PC-3 (cell line): ENCODE measurements at regions not wholly inside any gene's neighbourhood (a gene's known extent, or its start where the extent isn't known, plus 50 kb on each side); places are given as distances from the start of the nearest gene placed in this dataset.

Experiments used
- ATAC-seq: fragments of 200-7000 bp; cut with Tn5 transposase; 2 replicates; pipeline ENCODE4 v1.9.1; 2020; ENCODE audit warnings: mild to moderate bottlenecking, moderate library complexity
- BruUV-seq: library from RNA; stranded (reverse); fragments of 400-500 nt; replicated peaks from 2 replicates; lab custom pipeline; 2021; lab: Mats Ljungman, UMichigan
- CTCF ChIA-PET: fragments of 300-600 bp; sonication (Branson Sonifier 250); formaldehyde crosslinking; loops from one replicate; lab custom pipeline; 2022; ENCODE audit warnings: antibody characterized with exemption; lab: Charles Lee
- POLR2A ChIA-PET: fragments of 300-600 bp; sonication (Branson Sonifier 250); formaldehyde crosslinking; loops from one replicate; lab custom pipeline; 2022; ENCODE audit warnings: antibody characterized with exemption; ENCODE audit not compliant: unreplicated experiment; lab: Charles Lee
- DNase-seq: peaks from one replicate; pipeline ENCODE4 v3.0.0-alpha.2; 2015
- H2AFZ ChIP-seq: fragments of 300-600 bp; sonication (generic); 2 replicates; pipeline ENCODE4 v1.6.0; 2016; ENCODE audit warnings: antibody characterized with exemption, low read length
- H3F3A ChIP-seq: fragments of 300-600 bp; sonication (generic); one replicate; pipeline ENCODE4 v1.6.0; 2017; ENCODE audit warnings: antibody characterized with exemption, low read length, control low read depth, mild to moderate bottlenecking; ENCODE audit not compliant: unreplicated experiment
- H3K27ac ChIP-seq: fragments of 300-600 bp; sonication (generic); 2 replicates; pipeline ENCODE4 v1.5.1; 2016; ENCODE audit warnings: mild to moderate bottlenecking, low read length
- H3K27me3 ChIP-seq: fragments of 300-600 bp; sonication (generic); 2 replicates; pipeline ENCODE4 v1.6.1; 2016; ENCODE audit warnings: low read length, mixed read lengths
- H3K36me3 ChIP-seq: fragments of 300-600 bp; sonication (generic); 2 replicates; pipeline ENCODE4 v1.6.1; 2016; ENCODE audit warnings: low read depth, mixed run types, low read length, mixed read lengths
- H3K4me1 ChIP-seq: fragments of 300-600 bp; sonication (generic); 2 replicates; pipeline ENCODE4 v1.5.1; 2016; ENCODE audit warnings: low read length; ENCODE audit not compliant: insufficient read depth
- H3K4me2 ChIP-seq: fragments of 300-600 bp; sonication (generic); 2 replicates; pipeline ENCODE4 v1.6.0; 2016; ENCODE audit warnings: low read length
- H3K4me3 ChIP-seq: fragments of 300-600 bp; sonication (generic); 2 replicates; pipeline ENCODE4 v1.5.1; 2016; ENCODE audit warnings: mild to moderate bottlenecking, low read length, mixed read lengths
- H3K79me2 ChIP-seq: fragments of 300-600 bp; sonication (generic); 2 replicates; pipeline ENCODE4 v1.6.1; 2017; ENCODE audit warnings: low read length, mixed read lengths
- H3K9ac ChIP-seq: fragments of 300-600 bp; sonication (generic); 2 replicates; pipeline ENCODE4 v1.6.0; 2016; ENCODE audit warnings: mild to moderate bottlenecking, low read length
- H3K9me2 ChIP-seq: fragments of 300-600 bp; sonication (generic); replicated peaks from 2 replicates; pipeline ENCODE4 v1.6.1; 2016; ENCODE audit warnings: mixed run types, low read length, mixed read lengths
- H3K9me3 ChIP-seq: fragments of 300-600 bp; sonication (generic); 2 replicates; pipeline ENCODE4 v1.6.1; 2016; ENCODE audit warnings: low read length, mixed read lengths
- H4K20me1 ChIP-seq: fragments of 300-600 bp; sonication (generic); 2 replicates; pipeline ENCODE4 v1.6.1; 2016; ENCODE audit warnings: low read length, mixed read lengths
- EZH2 ChIP-seq: fragments of 300-600 bp; sonication (generic); IDR thresholded peaks from one replicate; pipeline ENCODE4 v1.6.1; 2017; ENCODE audit warnings: antibody characterized with exemption, mild to moderate bottlenecking, low read length; ENCODE audit not compliant: unreplicated experiment
- EZH2phosphoT487 ChIP-seq: fragments of 300-600 bp; sonication (generic); IDR thresholded peaks from 2 replicates; pipeline ENCODE4 v1.6.1; 2018; ENCODE audit warnings: mild to moderate bottlenecking, antibody characterized with exemption, low read length, borderline replicate concordance
- intact Hi-C: fragments of 100-400 bp; cut with micrococcal nuclease; formaldehyde crosslinking; loops from 2 replicates; pipeline ENCODE4 v1.9.0; 2023
- TF ChIP-seq, protein P1 (sequence below): fragments of 300-600 bp; sonication (generic); conservative IDR thresholded peaks from 2 replicates; pipeline ENCODE4 v1.5.1; 2017; ENCODE audit warnings: antibody characterized with exemption, low read depth, mild to moderate bottlenecking, low read length

DNA sequence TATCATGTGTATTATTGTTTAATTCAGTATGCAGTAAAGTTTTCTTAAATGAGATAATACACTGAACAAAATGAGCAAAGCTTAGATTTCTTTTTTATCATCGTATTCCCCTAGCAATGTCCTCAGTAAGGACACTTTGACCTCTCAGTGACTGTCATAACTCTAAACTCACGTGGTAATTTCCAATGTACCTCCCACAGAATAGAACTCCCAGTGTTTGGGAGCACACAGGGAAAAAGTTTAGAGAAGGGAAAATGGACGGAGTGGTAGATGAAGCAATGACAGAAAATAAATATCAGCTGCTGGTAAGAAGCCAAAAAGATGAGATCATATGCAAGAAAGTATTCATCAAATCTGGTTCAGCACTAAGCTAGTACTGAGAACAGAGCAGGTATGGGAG, 758.6 kb upstream of the KCND2 start:
- TF ChIP-seq EZH2, result no peak
- TF ChIP-seq, protein P1, sequence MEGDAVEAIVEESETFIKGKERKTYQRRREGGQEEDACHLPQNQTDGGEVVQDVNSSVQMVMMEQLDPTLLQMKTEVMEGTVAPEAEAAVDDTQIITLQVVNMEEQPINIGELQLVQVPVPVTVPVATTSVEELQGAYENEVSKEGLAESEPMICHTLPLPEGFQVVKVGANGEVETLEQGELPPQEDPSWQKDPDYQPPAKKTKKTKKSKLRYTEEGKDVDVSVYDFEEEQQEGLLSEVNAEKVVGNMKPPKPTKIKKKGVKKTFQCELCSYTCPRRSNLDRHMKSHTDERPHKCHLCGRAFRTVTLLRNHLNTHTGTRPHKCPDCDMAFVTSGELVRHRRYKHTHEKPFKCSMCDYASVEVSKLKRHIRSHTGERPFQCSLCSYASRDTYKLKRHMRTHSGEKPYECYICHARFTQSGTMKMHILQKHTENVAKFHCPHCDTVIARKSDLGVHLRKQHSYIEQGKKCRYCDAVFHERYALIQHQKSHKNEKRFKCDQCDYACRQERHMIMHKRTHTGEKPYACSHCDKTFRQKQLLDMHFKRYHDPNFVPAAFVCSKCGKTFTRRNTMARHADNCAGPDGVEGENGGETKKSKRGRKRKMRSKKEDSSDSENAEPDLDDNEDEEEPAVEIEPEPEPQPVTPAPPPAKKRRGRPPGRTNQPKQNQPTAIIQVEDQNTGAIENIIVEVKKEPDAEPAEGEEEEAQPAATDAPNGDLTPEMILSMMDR, result no peak
- TF ChIP-seq EZH2phosphoT487, result no peak
- ATAC-seq, result no peak; the same call in 1 of the 2 replicates
- Histone ChIP-seq H3F3A (no peaks in the 10 kb centered on the region), H3K4me2 (no peak overlapping the region), H3K27ac (no peak overlapping the region), H3K4me3 (no peak overlapping the region), H2AFZ (no peak overlapping the region), H3K79me2 (no peaks in the 10 kb centered on the region), H3K27me3 (no peaks in the 10 kb centered on the region), H3K9me3 (no peaks in the 10 kb centered on the region), H3K4me1 (peaks cover 7% of the 10 kb centered on the region; the same call in 1 of the 2 replicates), H3K9ac (no peak overlapping the region), H3K9me2 (no peaks in the 10 kb centered on the region), H3K36me3 (no peaks in the 10 kb centered on the region), H4K20me1 (no peaks in the 10 kb centered on the region)
- no TSS peak for BruUV-seq
- DNase-seq, result peak; percentile 39
- intact Hi-C loops, result no loop called here
- CTCF ChIA-PET, result no interaction called here
- POLR2A ChIA-PET, result interaction anchor here (0.5 kb wide), 1 partner anchor 739 kb away, joined by 4 read pairs; no protein-coding TSS in a partner anchor

DNA sequence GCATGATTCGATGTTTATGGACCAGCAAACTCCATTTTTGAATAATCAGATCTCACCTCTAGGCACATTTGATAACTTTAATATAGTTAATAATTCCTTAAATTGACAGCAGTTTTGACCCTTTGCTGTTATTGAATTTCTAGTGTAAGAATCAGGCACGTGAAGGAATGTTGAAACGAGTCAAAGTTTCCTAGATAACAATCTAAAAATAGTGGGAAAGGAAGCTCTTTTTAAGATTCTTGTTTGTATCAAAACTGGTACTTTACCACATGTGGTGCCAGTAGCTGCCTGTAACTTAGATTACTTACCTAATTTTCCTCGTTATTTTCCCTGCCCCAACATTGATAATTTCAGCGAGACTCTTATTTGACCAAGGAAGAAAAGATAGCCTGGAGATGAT, 757.8 kb upstream of the KCND2 start:
- no peak for DNase-seq
- Histone ChIP-seq H3K4me1 (peaks cover 7% of the 10 kb centered on the region; the same call in 1 of the 2 replicates), H2AFZ (no peak overlapping the region), H3F3A (no peaks in the 10 kb centered on the region), H3K9me2 (no peaks in the 10 kb centered on the region), H3K27ac (no peak overlapping the region), H3K27me3 (no peaks in the 10 kb centered on the region), H3K4me3 (no peak overlapping the region), H3K79me2 (no peaks in the 10 kb centered on the region), H3K36me3 (no peaks in the 10 kb centered on the region), H4K20me1 (no peaks in the 10 kb centered on the region), H3K9me3 (no peaks in the 10 kb centered on the region), H3K4me2 (no peak overlapping the region), H3K9ac (no peak overlapping the region)
- ChIA-PET POLR2A (no interaction called here), CTCF (no interaction called here)
- intact Hi-C loops, result no loop called here
- no peak for ATAC-seq
- TF ChIP-seq, protein P1, result no peak
- TF ChIP-seq EZH2, result no peak
- TF ChIP-seq EZH2phosphoT487, result no peak
- no TSS peak for BruUV-seq

DNA sequence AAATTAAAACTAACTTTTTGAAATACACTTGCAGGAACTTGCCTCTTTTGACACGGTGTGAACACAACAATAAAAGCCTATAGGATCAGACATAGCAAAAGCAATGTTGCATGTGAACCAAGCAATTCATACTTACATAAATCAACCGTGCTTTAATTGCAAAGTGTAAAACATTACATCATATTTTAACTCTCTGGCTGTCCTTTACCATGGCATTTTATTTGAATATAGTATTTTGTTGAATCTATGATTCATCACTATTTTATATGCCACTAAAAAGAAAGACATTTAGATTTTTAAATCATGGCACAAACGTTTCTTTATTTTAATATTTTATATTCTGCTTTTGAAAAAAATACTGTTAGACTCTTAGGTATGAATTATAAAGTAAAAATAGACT, 757.0 kb upstream of the KCND2 start:
- BruUV-seq, result no TSS peak
- ChIA-PET CTCF (no interaction called here), POLR2A (no interaction called here)
- TF ChIP-seq EZH2, result no peak
- TF ChIP-seq EZH2phosphoT487, result no peak
- TF ChIP-seq, protein P1, result no peak
- intact Hi-C loops, result loop anchor here (1.0 kb wide), 1 partner anchor 29 kb away; no protein-coding TSS in a partner anchor
- ATAC-seq (peak; percentile 91), DNase-seq (peak; percentile 25)
- H3K9me3 ChIP-seq, result no peaks in the 10 kb centered on the region
- peaks cover 7% of the 10 kb centered on the region; the same call in 1 of the 2 replicates for H3K4me1 ChIP-seq
- H3F3A ChIP-seq, result no peaks in the 10 kb centered on the region
- H3K27me3 ChIP-seq, result no peaks in the 10 kb centered on the region
- no peaks in the 10 kb centered on the region for H3K79me2 ChIP-seq
- H3K9me2 ChIP-seq, result no peaks in the 10 kb centered on the region
- H3K4me3 ChIP-seq, result no peak overlapping the region
- no peak overlapping the region for H3K9ac ChIP-seq
- H3K27ac ChIP-seq, result peak overlapping the region; percentile 37; the same call in 1 of the 2 replicates
- H2AFZ ChIP-seq, result no peak overlapping the region
- H3K4me2 ChIP-seq, result 0 out of 2 replicates have a peak overlapping the region, but pooled peaks have one; percentile 31
- no peaks in the 10 kb centered on the region for H4K20me1 ChIP-seq
- no peaks in the 10 kb centered on the region for H3K36me3 ChIP-seq
